ENCODE measurements at regions not wholly inside any gene's neighbourhood (a gene's known extent, or its start where the extent isn't known, plus 50 kb on each side); places are given as distances from the start of the nearest gene placed in this dataset. TPM values are rescaled to one million over a fixed set of nuclear protein-coding genes. Genes with fewer than 3 reads are reported as not detected.
"Not testable (repeated sequence)": the region's sequence is repeated elsewhere in the genome, so short reads cannot be mapped to it uniquely, and the experiment has no call there.

GRCh38 chr16:5158494-5158893, 60.9 kb upstream of the EEF2KMT start (continued):
- TF ChIP-seq ETS1 (IDR thresholded peaks at IDR 0.05) (no peak), EZH2phosphoT487 (IDR thresholded peaks at IDR 0.05; ENCODE audit: unreplicated experiment) (no peak), ZNF331 (CRISPR knock-in tag; IDR thresholded peaks at IDR 0.05; ENCODE audit: low read depth) (no peak), JUNB (IDR thresholded peaks at IDR 0.05; ENCODE audit: unreplicated experiment) (no peak), NANOG (IDR thresholded peaks at IDR 0.05; ENCODE audit: borderline replicate concordance) (no peak), POLR2AphosphoS5 (IDR thresholded peaks at IDR 0.05; ENCODE audit: low read depth) (no peak), EZH2 (IDR thresholded peaks at IDR 0.05; ENCODE audit: low read depth, unreplicated experiment) (no peak), ZNF114 (CRISPR knock-in tag; IDR thresholded peaks at IDR 0.05) (no peak)

DNA sequence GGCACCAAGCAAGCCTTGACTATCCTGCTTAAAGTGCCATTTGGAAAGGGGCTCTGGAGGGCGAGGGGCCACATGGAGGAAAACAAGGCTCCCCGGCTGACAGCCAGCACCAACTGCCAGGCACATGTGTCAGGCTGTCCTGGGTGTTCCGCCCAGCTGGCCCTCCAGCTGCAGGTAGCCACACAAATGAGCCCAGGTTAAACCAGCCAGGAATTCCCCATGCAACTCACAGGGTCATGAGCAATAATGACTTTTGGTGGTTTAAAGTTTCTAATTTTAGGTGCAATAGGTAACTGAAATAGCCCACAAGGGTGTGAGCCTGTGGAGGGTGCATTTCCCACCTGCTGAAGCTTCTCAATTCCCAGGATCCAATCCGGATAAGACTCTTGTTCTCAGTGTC, 58.9 kb upstream of the EEF2KMT start:
- H3K9me2 ChIP-seq (ENCODE audit: insufficient read depth); H3K27ac Mint-ChIP-seq; ATAC-seq; H3K27me3 ChIP-seq (ENCODE audit: insufficient read depth); H3K36me3 Mint-ChIP-seq (ENCODE audit: low read depth); H3K27ac ChIP-seq (ENCODE audit: low read depth); H3K4me2 ChIP-seq; H3K27me3 Mint-ChIP-seq (ENCODE audit: insufficient read depth, low read depth, poor library complexity); H3K4me3 ChIP-seq; H3K36me3 ChIP-seq (ENCODE audit: insufficient read depth); H4K20me1 ChIP-seq (replicated peaks; ENCODE audit: insufficient read depth); H3K79me2 ChIP-seq (replicated peaks; ENCODE audit: insufficient read depth); H3K4me1 Mint-ChIP-seq; H3K4me3 Mint-ChIP-seq; H3K4me1 ChIP-seq (ENCODE audit: insufficient read depth); H3F3A ChIP-seq (replicated peaks; ENCODE audit: low read depth); H2AFZ ChIP-seq; DNase-seq (ENCODE audit: low spot score): not testable (repeated sequence)
- H3K9me3 Mint-ChIP-seq: peaks cover 12% of the 10 kb centered on the region; the same call in 2 of the 3 replicates

DNA sequence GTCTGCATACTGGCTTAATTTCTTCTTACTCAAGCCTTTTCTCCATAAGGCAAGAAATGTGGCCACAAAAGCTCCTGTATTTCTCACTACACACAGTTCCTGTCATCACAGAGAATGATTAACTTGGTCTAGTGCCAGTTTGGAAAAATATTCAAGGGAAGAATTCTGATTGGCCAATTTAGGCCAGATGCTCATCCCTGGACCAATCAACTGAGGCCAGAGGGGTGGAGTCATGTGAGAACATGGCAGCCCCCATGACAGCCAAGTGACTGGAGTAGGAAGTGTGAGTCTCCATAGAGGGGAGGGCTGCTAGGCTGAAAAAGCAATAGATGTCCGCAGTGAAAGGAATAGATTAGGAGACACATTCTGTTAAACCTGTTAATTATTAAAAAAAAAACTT, 56.4 kb upstream of the EEF2KMT start:
- H3K79me2 ChIP-seq (replicated peaks; ENCODE audit: insufficient read depth); H3F3A ChIP-seq (replicated peaks; ENCODE audit: low read depth); H3K27me3 Mint-ChIP-seq (ENCODE audit: insufficient read depth, low read depth, poor library complexity); H3K36me3 Mint-ChIP-seq (ENCODE audit: low read depth); H3K9me2 ChIP-seq (ENCODE audit: insufficient read depth); H3K9me3 Mint-ChIP-seq; H3K27me3 ChIP-seq (ENCODE audit: insufficient read depth); H2AFZ ChIP-seq; H3K27ac Mint-ChIP-seq; H3K4me1 Mint-ChIP-seq; H4K20me1 ChIP-seq (replicated peaks; ENCODE audit: insufficient read depth); H3K36me3 ChIP-seq (ENCODE audit: insufficient read depth); H3K27ac ChIP-seq (ENCODE audit: low read depth); H3K4me3 ChIP-seq; H3K4me3 Mint-ChIP-seq; ATAC-seq; H3K4me1 ChIP-seq (ENCODE audit: insufficient read depth); H3K4me2 ChIP-seq; DNase-seq (ENCODE audit: low spot score): not testable (repeated sequence)

GRCh38 chr16:5151409-5151808, 53.8 kb upstream of the EEF2KMT start:
- not testable (repeated sequence) for H3K4me3 ChIP-seq; H3K4me3 Mint-ChIP-seq; ATAC-seq; H3K27ac ChIP-seq (ENCODE audit: low read depth); H3K9me2 ChIP-seq (ENCODE audit: insufficient read depth); H3K36me3 Mint-ChIP-seq (ENCODE audit: low read depth); H3K4me1 ChIP-seq (ENCODE audit: insufficient read depth); H3K79me2 ChIP-seq (replicated peaks; ENCODE audit: insufficient read depth); H3K27me3 Mint-ChIP-seq (ENCODE audit: insufficient read depth, low read depth, poor library complexity); H3K4me1 Mint-ChIP-seq; H3F3A ChIP-seq (replicated peaks; ENCODE audit: low read depth); H3K27ac Mint-ChIP-seq; H3K9me3 Mint-ChIP-seq; DNase-seq (ENCODE audit: low spot score); H3K36me3 ChIP-seq (ENCODE audit: insufficient read depth); H3K27me3 ChIP-seq (ENCODE audit: insufficient read depth); H3K4me2 ChIP-seq; H2AFZ ChIP-seq; H4K20me1 ChIP-seq (replicated peaks; ENCODE audit: insufficient read depth)

Small RNA genes in the stretch of these regions (microRNA-seq; reads per million reads assigned to microRNA genes)
- not detected for gene MIR8065

Small RNA genes in the stretch of these regions (small RNA-seq; reads per million reads assigned to genes)
- gene AC007012.1 (ENCODE audit: low replicate concordance) (not detected), gene MIR8065 (ENCODE audit: low replicate concordance) (not detected), gene RNU6-328P (ENCODE audit: low replicate concordance) (not detected), gene RNU6-457P (ENCODE audit: low replicate concordance) (not detected), gene RNU7-99P (ENCODE audit: low replicate concordance) (not detected), gene SNRPCP20 (ENCODE audit: low replicate concordance) (not detected)
